ENCODE measurements at regions not wholly inside any gene's neighbourhood (a gene's known extent, or its start where the extent isn't known, plus 50 kb on each side); places are given as distances from the start of the nearest gene placed in this dataset.
"Not testable (repeated sequence)": the region's sequence is repeated elsewhere in the genome, so short reads cannot be mapped to it uniquely, and the experiment has no call there.

- Mint-ChIP-seq H3K27me3 (ENCODE audit: low read depth) (no peaks in the 10 kb centered on the region), H3K4me1 (ENCODE audit: low read depth) (no peaks in the 10 kb centered on the region), H3K9me3 (peaks cover 0 to 3% of the 10 kb centered on the region in 2 donors), H3K4me3 (no peak overlapping the region), H3K36me3 (ENCODE audit: insufficient read depth in 2 of 2) (no peaks in the 10 kb centered on the region), H3K27ac (no peak overlapping the region)
- ATAC-seq (replicated peaks in 1 of 2) (no peak), DNase-seq (no peak)
Observed at GRCh38 chr7:48847917-48848316, 76.4 kb upstream of the CDC14C start.

- not testable (repeated sequence) for H3K27ac Mint-ChIP-seq; H3K36me3 Mint-ChIP-seq (ENCODE audit: insufficient read depth in 2 of 2); H3K4me1 Mint-ChIP-seq (ENCODE audit: low read depth); ATAC-seq (replicated peaks in 1 of 2); H3K27me3 Mint-ChIP-seq (ENCODE audit: low read depth); H3K4me3 Mint-ChIP-seq; DNase-seq
- peaks cover 5 to 13% of the 10 kb centered on the region in 2 donors for H3K9me3 Mint-ChIP-seq
Observed at GRCh38 chr7:48860447-48860846, 63.9 kb upstream of the CDC14C start.

- no peak overlapping the region for H3K4me3 Mint-ChIP-seq
- DNase-seq (no peak), ATAC-seq (replicated peaks in 1 of 2) (no peak)
- H3K36me3 Mint-ChIP-seq (ENCODE audit: insufficient read depth in 2 of 2) = no peaks in the 10 kb centered on the region
- H3K4me1 Mint-ChIP-seq (ENCODE audit: low read depth) = no peaks in the 10 kb centered on the region
- peaks cover 2 to 3% of the 10 kb centered on the region in 2 donors for H3K9me3 Mint-ChIP-seq
- H3K27me3 Mint-ChIP-seq (ENCODE audit: low read depth) = no peaks in the 10 kb centered on the region
- no peak overlapping the region for H3K27ac Mint-ChIP-seq
Observed at GRCh38 chr7:48868916-48869315, 55.4 kb upstream of the CDC14C start.

- H3K9me3 Mint-ChIP-seq = peaks cover 0 to 1% of the 10 kb centered on the region in 2 donors
- no peak overlapping the region for H3K27ac Mint-ChIP-seq
- no peaks in the 10 kb centered on the region for H3K27me3 Mint-ChIP-seq (ENCODE audit: low read depth)
- H3K4me3 Mint-ChIP-seq = no peak overlapping the region
- no peak for DNase-seq
- no peaks in the 10 kb centered on the region for H3K4me1 Mint-ChIP-seq (ENCODE audit: low read depth)
- no peaks in the 10 kb centered on the region for H3K36me3 Mint-ChIP-seq (ENCODE audit: insufficient read depth in 2 of 2)
- no peak for ATAC-seq (replicated peaks in 1 of 2)
Observed at GRCh38 chr7:48872548-48872947, 51.8 kb upstream of the CDC14C start.
